HG03460 (cell line): ENCODE measurements at regions not wholly inside any gene's neighbourhood (a gene's known extent, or its start where the extent isn't known, plus 50 kb on each side); places are given as distances from the start of the nearest gene placed in this dataset.
"Not testable (repeated sequence)": the region's sequence is repeated elsewhere in the genome, so short reads cannot be mapped to it uniquely, and the experiment has no call there.

Experiments used
- ATAC-seq: cut with Tn5 transposase; IDR thresholded peaks from one replicate; pipeline ENCODE4 v1.9.1; 2021; ENCODE audit not compliant: unreplicated experiment

- ATAC-seq: no peak
These were observed 350.1 kb upstream of the TNRC6C start for GRCh38 chr17:77608431-77608830.

- ATAC-seq: no peak
These were observed 348.7 kb upstream of the TNRC6C start for GRCh38 chr17:77609553-77610517.

- no peak for ATAC-seq
These were observed 348.0 kb upstream of the TNRC6C start for GRCh38 chr17:77610518-77610893.

GRCh38 chr17:77610972-77611521 lies 347.5 kb upstream of the TNRC6C start:
- ATAC-seq: no peak

GRCh38 chr17:77611791-77612502 lies 346.6 kb upstream of the TNRC6C start:
- ATAC-seq: no peak

GRCh38 chr17:77613218-77613617 lies 345.3 kb upstream of the TNRC6C start:
- ATAC-seq: no peak

GRCh38 chr17:77613627-77614026 lies 344.9 kb upstream of the TNRC6C start:
- no peak for ATAC-seq

GRCh38 chr17:77615703-77616253 lies 342.7 kb upstream of the TNRC6C start:
- ATAC-seq: no peak

GRCh38 chr17:77616254-77616731 lies 342.2 kb upstream of the TNRC6C start:
- ATAC-seq: no peak

- no peak for ATAC-seq
These were observed 341.0 kb upstream of the TNRC6C start for GRCh38 chr17:77617516-77617915.

- no peak for ATAC-seq
These were observed 340.3 kb upstream of the TNRC6C start for GRCh38 chr17:77618173-77618572.

GRCh38 chr17:77618731-77619130 lies 339.8 kb upstream of the TNRC6C start:
- ATAC-seq: no peak

- ATAC-seq: no peak
These were observed 339.2 kb upstream of the TNRC6C start for GRCh38 chr17:77619326-77619725.

- no peak for ATAC-seq
These were observed 338.7 kb upstream of the TNRC6C start for GRCh38 chr17:77619851-77620250.

GRCh38 chr17:77620282-77620681 lies 338.2 kb upstream of the TNRC6C start:
- ATAC-seq: no peak

GRCh38 chr17:77622084-77622483 lies 336.4 kb upstream of the TNRC6C start:
- ATAC-seq: not testable (repeated sequence)

- no peak for ATAC-seq
These were observed 335.9 kb upstream of the TNRC6C start for GRCh38 chr17:77622647-77623046.

- not testable (repeated sequence) for ATAC-seq
These were observed 335.2 kb upstream of the TNRC6C start for GRCh38 chr17:77623321-77623720.

GRCh38 chr17:77628035-77628434 lies 330.5 kb upstream of the TNRC6C start:
- no peak for ATAC-seq

- ATAC-seq: not testable (repeated sequence)
These were observed 329.2 kb upstream of the TNRC6C start for GRCh38 chr17:77629284-77629683.

GRCh38 chr17:77631307-77631706 lies 327.2 kb upstream of the TNRC6C start:
- no peak for ATAC-seq
